B cell (primary cell): ENCODE measurements at regions not wholly inside any gene's neighbourhood (a gene's known extent, or its start where the extent isn't known, plus 50 kb on each side); places are given as distances from the start of the nearest gene placed in this dataset.

Experiments
- EZH2 ChIP-seq: IDR thresholded peaks from 2 replicates; pipeline ENCODE4 v1.6.1; 2012; ENCODE audit warnings: borderline replicate concordance, low read depth, mild to moderate bottlenecking, moderate library complexity, low read length; ENCODE audit not compliant: insufficient read depth, poor library complexity, severe bottlenecking
- TF ChIP-seq, protein P1 (sequence below): fragments of 200-600 bp; IDR thresholded peaks from one replicate; pipeline ENCODE4 v1.8.0; 2022; ENCODE audit warnings: antibody characterized with exemption, mild to moderate bottlenecking

DNA sequence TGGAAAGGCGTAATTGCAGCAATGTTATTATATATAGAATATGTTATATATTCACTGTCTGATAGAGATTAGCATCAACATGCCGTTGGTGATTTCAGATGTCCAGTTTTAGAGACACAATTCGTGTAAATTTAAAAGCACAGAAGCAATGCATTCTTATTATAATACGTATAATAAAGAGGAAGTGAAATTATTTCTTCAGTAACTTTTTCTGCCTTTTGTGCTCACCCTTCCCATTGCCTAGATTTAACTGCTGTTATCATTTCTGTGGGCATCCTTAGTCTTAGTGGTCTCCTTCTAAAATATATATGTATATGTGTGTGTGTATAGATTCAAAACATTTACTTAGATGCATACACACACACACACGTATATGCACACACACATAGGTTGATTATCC, 592.5 kb upstream of the GOLIM4 start:
- TF ChIP-seq, protein P1, sequence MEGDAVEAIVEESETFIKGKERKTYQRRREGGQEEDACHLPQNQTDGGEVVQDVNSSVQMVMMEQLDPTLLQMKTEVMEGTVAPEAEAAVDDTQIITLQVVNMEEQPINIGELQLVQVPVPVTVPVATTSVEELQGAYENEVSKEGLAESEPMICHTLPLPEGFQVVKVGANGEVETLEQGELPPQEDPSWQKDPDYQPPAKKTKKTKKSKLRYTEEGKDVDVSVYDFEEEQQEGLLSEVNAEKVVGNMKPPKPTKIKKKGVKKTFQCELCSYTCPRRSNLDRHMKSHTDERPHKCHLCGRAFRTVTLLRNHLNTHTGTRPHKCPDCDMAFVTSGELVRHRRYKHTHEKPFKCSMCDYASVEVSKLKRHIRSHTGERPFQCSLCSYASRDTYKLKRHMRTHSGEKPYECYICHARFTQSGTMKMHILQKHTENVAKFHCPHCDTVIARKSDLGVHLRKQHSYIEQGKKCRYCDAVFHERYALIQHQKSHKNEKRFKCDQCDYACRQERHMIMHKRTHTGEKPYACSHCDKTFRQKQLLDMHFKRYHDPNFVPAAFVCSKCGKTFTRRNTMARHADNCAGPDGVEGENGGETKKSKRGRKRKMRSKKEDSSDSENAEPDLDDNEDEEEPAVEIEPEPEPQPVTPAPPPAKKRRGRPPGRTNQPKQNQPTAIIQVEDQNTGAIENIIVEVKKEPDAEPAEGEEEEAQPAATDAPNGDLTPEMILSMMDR, result no peak
- TF ChIP-seq EZH2, result no peak
